NCI-H1417 treated with DMSO at 0.1 percent for 48 hours (cell line): ENCODE measurements at regions not wholly inside any gene's neighbourhood (a gene's known extent, or its start where the extent isn't known, plus 50 kb on each side); places are given as distances from the start of the nearest gene placed in this dataset.

ENCODE experiments used
- DNase-seq: peaks from one replicate; lab custom pipeline; 2025; lab: John Stamatoyannopoulos, UW

DNA sequence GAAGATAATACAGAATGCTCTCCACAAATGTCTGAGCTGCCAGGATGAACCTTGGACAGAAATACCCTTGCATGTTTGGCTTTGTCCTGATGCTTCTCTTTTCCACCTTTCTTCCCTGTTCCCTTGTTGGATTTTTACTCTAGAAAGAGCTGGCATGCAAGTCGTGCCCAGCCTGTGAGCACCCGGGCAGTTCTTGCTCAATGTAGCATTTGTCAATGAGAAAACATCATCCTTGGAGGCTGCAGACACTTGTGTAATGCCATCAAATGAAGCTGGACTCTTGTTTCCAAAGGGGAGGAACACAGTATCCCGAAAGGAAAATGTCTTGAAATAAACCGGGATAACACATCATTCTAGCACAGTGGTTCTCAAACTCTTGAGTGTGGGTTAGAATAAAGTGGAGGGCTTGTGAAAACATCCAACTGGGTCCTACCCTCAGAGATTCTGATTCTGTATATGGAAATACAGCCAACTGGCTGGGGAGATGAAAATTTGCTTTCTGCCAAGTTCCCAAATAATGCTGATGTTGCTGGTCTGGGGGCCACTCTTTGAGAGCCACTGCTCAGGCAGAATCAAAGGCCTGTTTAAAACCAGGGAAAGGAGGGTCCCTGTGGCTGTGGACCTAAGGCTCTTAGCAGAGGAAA lies 237.2 kb downstream of the SPATA18 start:
- no peak for DNase-seq

DNA sequence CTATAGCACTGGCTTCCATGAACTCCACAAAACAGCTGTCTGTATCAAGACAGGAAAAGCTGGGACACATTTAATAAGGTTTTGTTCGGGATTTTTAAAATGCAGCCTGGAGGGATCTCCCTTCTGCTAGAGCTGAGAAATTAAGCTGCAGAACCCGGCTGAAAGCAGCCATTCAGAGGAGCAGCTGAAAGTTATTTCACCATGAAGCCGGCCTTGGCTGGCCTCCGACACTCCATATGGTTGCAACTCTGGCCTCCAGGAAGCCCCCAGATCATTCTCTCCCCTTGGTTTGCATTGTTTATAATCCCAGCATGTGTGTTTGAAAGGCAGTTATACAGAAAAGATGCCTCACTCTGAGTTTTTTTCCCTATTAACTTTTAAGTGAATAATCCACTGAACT lies 239.4 kb downstream of the SPATA18 start:
- no peak for DNase-seq

DNA sequence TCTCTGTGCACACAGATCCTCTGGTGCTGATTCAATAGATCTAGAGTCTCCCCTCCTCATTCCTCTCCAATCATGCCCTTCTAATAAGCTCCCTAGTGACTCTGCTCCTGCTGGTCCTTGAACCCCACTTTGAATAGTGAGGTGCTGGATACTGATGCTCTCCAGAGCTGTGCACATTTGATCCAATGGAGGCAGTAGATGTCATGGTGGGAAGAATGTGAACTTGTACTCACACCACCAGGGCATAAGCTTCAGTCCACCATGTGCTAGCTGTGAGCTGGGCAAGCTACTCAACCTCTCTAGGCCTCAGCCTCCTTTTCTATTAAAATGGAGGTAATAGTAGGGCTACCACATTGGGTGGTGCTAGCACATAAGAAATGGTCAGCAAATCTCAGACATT lies 241.1 kb downstream of the SPATA18 start:
- no peak for DNase-seq

DNA sequence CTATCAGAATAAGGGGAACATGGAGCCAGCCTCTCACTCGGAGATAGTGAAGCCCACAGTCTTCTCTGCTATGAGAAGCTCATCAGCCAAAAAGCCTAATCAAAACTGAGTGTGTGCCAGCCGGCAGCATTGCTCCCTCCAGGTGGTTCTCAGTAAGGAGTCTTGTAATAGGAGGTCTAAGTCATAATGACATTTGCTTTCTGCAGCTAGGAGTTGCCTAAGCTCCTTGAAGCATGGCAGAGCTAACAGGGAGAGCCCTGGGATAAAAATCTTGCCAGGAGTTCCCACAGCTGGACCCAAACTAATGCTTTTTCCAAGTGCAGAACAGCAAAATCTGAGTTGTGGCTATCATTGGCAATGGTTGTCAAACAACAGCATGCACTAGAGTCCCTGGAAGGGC lies 245.2 kb downstream of the SPATA18 start:
- no peak for DNase-seq

DNA sequence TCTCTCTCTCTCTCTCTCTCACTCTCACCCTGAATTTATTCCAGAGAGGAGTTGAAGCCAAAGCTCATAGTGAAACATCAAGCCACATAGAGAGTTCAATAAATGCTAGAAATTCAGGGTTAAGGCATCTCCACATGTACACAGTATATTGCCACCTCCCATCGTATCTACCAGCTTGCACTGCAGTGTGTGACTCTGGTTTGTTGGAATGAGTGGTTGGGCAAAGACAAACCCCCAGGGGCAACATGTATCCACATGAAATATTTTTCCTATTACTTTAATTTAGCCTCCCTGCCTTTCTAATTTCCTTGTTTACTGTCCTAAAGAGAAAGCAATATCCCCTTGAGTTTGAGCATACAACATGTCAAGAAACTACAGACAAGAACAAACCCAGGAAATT lies 247.3 kb downstream of the SPATA18 start:
- no peak for DNase-seq

DNA sequence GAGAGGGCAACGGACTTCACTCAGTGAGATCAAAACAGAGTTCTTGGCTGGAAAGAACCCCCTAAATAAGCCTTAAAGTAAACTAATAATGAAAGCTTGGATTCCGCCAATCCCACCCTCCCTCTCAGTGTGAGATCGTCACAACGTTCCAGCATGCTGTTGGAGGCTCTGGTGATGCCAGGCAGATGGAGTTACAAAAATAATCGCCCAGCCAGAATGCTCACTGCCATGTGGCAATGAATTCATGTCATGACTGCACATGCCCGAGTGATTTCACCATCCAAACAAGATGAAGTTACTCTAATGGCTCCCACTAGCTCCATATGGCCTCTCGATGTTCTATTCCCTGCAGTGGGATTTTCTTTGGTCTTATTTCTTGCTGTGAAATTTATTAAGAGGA lies 248.0 kb downstream of the SPATA18 start:
- no peak for DNase-seq

DNA sequence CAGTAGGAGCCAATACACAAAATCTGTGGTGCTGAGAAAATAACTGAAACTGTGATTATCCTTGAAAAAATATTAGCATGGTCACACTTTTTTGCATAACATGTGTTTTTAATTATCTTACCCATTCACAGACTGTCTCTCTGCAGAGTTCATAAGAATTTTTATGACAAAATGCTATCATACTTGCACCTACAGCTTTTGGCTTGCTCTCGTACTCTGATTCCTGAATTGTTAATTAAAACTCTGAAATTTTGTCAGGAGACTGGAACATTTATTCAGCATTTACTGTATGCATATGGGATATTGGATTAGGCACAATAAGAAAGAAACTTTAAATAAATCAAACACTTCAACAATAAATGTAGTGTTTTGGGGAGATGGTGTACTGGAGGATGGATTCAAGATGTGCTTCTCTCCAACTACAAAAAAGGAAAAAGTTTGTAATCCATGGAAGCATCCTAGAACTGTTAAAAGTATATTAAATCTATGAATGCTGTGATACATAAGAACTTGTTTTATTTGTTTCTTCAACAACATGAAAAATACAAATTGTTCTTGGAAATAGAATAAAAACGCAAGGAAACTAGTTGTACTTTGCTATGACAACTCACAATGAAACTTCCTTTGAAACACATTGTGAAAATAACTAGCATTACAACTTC lies 260.5 kb downstream of the SPATA18 start:
- no peak for DNase-seq

DNA sequence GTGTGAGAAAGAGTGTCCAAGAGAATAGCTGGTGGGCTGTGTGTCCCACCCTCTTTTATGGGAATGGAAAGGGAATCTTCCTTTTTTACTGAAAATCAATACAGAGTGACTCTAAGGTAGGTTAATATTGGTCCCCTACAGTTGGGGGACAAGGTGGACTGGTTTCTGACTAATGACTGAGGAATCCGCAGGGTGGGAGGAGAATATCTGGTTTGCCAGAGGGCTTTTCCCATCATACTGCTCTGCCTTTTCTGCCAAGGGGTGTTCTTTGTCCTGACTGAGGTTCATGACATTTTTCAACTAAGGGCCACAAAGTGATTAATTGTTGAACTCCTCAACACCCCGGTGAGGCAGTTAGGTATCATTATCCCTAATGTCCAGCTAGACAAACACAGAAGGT lies 261.6 kb downstream of the SPATA18 start:
- DNase-seq, result no peak

DNA sequence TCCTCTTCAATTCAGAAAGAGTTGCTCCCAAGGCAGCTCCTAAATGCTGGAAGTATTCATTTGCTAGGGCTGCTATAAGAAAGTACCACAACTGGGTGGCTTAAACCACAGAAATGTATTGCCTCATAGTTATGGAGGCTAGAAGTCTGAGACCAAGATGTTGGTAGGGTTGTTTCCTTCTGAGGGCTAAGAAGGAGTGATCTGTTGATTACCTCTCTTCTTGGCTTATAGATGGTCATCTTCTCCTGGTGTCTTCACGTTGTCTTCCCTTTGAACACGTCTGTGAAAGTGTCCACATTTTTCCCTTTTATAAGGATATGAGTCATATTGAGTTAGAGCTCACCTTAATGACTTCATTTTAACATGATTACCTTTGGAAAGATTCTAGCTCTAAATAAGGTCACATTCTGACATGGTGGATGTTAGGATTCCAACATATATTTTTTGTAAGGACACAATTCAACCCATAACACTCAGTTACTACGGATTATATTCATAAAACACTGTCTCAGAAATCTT lies 266.3 kb downstream of the SPATA18 start:
- DNase-seq, result no peak

DNA sequence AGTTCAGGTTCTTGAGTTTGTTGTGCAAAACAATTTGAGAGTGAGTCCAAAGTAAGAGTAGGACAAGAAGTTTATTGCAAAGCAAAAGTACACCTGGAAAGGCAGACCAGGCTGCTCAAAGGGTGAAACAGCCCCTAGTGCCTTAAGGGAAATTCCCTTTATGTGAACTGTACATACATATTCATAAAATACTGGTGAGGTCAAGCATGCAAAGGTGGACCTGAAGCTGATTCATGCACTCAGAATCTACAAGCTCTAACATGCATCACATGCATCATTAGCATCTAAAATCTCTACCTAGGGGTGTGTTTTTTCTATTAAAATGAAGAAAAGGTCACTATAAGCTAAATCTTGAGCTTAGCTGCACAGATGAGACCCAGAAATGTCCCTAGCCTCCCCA lies 266.9 kb downstream of the SPATA18 start:
- no peak for DNase-seq

DNA sequence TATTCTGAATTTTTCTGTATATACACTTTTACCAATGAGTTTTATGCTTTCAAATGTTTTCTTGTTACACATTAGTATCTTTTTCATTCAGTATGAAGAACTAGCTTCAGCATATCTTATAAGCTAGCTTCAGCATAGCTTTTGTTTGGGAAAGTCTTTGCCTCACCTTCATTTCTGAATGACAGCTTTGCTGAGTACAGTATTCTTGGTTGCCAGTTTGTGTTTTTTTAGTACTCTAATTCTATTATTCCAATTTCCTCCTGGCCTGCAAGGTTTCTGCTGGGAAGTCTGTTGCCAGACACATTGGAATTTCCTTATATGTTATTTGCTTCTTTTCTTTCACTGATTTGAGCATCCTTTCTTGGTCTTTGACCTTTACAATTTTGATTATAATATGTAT lies 278.8 kb downstream of the SPATA18 start:
- DNase-seq, result no peak

DNA sequence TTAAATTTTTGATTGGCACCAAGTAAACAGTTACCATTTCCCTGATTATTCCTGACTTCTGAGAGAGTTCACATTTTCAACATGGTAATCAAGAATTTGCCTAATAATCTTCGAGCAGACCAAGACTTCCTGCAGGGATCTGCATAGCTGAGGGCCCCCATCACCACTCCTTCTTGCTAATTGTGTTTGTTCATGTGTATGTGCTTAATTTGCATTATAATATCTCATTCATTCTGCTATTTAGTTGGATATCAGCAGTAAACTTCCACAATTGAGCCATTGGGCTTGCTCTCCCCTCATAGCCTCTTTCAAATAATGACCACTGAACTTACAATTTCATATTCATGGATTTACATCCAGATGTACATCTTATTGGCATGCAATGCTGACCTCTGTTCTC lies 292.5 kb downstream of the SPATA18 start:
- no peak for DNase-seq

DNA sequence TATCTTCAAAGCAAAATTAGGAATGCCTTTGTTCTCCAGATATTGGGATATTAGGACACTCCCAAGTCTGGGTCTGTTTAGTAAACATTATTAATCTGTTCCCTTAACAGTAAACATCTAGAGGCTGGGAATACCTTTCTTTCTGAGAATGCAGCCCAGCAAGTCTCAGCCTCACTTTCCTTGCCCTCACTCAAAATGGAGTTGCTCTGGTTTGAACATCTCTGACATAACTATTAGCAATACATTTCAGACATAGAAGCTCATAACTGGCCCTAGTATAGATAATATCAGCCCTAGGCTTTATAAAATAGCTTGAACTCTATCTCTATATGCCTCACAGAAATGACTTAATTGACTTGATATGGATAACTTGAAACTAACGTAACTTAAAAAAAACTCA lies 299.8 kb downstream of the SPATA18 start:
- DNase-seq, result no peak

DNA sequence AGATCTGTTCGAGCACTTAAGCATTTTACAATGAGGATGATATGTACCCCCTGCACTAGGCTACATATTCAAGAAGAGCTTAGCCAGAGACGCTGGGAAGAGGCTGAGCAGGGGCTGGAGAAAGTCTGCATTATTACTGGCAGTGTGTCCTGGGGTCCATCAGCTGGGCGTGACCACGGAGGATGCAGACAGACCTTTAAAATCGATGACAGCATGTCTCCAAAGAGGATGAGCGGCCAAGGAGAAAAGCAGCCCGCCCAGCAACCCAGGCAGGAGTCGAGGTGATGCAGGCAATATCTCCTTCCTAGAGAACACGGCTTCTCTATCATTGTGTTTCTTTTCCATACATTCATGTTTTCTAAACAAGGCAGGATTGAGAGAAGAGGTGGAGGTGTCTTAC lies 300.7 kb downstream of the USP46 start:
- DNase-seq, result no peak

DNA sequence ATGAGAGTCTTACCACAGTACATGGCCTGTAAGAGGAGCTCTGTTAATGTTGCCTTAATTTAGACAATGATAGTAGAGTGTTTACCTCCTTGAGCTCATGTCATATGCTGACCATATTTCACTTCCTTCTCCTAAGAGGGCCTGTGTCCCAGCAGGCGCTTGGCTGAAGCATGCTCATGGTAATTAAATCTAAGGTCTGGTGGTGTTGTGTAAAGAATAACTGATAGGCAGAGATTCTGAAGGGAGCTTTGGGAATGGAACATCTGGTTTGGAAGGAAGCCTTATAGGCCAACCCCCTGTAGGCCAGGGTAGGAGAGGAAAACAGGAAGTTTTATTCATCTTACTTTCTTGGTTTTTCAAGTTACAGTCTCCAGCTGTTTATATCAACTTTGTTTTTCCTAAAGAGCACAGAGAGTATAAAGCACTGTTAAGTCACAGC lies 300.2 kb downstream of the USP46 start:
- DNase-seq, result no peak

DNA sequence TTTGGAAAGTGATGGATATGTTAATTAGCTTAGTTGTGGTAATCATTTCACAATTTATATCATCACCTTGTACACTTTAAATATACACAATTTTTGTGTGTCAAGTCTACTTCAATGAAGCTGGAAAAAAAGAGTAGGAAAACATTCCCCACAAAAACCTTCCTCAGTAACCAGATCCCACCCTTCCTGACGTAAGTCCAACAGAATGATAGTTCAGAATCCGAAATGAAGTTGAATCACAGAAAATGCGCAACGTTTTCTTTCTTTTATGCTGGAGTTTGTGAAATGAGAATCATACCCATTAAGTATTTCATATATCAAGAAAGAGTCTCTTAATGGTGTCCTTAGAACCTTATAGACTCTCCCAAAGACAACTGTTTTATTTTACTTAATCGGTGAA lies 292.9 kb downstream of the USP46 start:
- no peak for DNase-seq

DNA sequence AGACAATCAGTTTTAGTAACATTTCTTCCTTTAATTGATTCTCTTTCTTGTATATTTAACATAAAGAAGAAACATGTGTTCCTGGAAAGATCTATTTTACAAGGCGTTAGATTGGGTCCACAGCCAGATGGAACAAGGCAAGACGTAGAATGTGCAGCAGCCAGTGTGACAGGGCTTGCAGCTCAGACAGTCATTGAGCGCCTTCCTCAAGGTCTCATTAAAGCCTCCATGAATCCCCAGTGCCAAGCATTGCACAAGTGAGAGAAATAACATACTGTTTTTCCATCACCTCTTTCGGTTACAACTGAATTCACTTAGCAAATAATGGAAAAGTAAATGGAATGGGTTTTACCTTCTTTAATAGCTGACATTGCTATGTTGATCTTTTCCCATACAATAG lies 292.5 kb downstream of the USP46 start:
- DNase-seq, result no peak

DNA sequence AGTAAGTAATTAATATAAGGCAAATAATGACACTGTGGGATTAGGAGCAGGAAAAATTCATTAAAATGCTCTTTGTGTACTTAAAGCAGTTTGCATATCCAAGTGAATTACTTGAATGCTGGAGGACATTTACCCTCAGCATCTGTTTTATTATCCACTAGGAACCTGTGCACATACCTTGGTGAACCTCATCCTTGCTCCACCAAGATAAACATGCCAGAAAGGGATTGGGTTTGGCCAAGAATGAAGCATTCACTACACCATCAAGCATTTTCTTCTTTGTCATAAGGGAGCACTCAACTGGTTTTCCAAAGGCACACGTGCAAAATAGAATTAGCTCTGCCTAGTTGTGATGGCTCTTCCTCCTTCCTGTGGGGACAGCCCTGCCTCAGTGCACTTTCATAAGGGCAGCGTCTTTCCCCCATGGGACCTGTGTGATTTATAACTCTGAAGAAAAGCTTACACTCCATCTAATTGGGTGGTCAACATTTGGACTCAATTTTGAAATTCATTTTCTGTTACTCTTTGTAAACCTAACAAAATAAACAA lies 291.7 kb downstream of the USP46 start:
- DNase-seq, result no peak

DNA sequence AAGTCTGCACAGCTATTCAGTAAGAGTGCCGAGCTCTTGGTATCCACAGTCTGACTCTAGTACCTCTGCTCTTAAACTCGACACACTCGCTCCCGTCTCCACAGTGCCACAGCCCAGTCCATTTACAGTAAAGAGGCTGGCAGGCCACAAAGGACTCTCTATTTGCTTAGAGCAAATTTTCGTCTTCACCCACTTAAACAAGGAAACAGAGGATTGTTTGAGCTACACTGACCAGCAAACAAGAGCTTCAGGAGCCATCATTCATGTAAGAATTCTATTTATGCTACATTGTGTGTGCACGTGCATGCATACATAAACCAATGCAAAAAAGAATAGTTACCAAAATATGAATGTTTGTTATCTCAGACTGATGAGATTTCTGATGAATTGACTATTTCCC lies 290.2 kb downstream of the USP46 start:
- DNase-seq, result no peak

DNA sequence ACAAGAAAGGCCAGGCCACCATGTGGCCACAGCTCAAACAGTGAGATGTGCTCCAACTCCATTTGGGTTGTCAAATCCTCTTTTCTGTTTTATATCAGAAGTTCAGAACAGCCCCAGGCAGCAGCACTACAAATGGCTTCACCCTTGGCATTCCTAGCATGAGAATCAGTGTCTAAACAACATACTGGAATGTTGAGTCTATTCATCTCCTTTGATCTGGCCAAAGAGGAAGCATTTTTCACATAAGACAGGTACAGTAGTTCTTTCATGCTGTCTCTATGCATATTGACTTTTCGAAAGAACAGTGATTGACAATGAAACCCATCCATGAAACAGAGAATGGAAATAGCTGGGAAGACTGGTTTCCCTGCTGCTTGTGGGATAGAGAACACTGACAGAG lies 289.5 kb downstream of the USP46 start:
- DNase-seq, result no peak

DNA sequence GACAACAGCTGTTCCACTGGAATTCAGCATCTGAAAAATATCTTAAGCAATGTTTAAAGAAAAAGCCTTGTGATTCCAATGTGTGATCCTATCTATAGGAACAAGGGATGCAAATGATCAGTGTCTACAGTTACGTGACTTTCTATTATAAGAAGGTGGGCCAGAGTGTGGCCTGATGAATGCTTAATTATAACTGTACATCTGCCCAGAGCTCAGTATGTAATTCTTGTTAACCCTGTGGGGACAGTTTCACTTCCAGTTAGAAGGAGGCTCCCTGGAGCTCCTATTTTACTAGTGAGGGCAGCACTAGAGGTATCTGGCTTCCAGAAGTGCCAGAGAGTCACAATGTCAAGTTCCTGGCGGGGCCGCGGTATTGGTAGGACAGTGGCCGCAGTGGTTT lies 288.5 kb downstream of the USP46 start:
- no peak for DNase-seq

DNA sequence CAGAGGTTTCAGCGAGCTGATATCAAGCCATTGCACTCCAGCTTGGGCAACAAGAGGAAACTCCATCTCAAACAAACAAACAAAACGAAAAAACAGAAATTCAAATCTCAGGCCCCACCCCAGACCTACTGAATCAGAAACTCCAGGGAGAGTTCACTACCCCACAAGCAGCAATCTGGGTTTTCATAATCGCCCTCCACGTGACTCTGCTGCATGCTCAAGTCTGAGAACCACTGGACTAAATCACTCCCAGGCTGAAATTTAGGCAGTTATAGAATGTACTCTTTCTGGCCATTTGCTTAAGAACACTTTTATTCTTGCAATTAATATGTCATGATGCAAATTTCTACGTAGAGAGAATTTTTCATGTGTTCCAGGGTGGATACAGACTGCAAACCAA lies 287.3 kb downstream of the USP46 start:
- DNase-seq, result no peak

DNA sequence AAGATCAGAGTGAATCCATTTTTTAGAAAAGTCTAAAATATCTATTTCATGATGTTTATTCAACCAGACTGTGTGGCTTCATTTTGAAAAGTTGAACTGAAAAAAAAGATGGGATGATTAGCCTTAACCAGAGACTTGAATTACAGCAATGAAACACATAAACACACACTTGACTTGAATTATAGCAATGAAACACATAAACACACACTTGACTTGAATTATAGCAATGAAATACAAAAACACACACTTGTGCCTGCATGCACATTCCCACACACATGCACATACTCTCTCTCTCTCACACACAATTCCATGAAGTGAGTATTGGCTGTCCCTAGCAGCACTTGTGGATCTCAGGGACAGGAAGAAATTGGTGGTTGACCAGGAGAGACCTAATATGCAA lies 286.8 kb downstream of the USP46 start:
- no peak for DNase-seq

DNA sequence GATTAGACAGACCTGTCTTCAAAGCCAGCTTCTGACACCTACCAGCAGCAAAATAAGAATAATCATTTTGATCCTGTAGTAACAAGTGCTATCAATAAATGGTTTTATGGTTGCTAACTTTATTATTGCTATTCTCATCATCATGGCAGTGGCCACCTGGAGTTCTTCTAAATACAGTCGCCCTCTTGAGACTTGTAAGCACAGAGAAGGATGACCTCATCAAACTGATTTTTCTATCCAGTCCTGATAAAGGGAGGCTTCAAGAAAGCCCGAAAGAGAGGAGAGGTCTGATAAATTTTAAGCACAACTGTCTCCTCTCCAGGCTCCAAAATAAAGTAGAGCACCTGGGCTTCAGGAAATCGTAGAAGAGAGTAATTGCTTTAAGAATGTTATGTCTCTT lies 286.4 kb downstream of the USP46 start:
- no peak for DNase-seq
